SK-N-SH treated with all-trans-retinoic acid at 6 μM for 48 hours (cell line): ENCODE measurements at regions not wholly inside any gene's neighbourhood (a gene's known extent, or its start where the extent isn't known, plus 50 kb on each side); places are given as distances from the start of the nearest gene placed in this dataset.
"Not testable (repeated sequence)": the region's sequence is repeated elsewhere in the genome, so short reads cannot be mapped to it uniquely, and the experiment has no call there.

Source experiments
- ARNTL ChIP-seq: fragments of 450-650 bp; formaldehyde crosslinking; IDR thresholded peaks from 2 replicates; pipeline ENCODE4 v1.5.0; 2020; ENCODE audit warnings: low read depth, mild to moderate bottlenecking, moderate library complexity, borderline replicate concordance
- SNAI2 ChIP-seq: fragments of 250-450 bp; sonication (Bioruptor Pico); IDR thresholded peaks from 2 replicates; pipeline ENCODE4 v1.5.0; 2020; ENCODE audit warnings: mild to moderate bottlenecking, moderate library complexity
- TF ChIP-seq, protein P1 (sequence below): fragments of 250-450 bp; sonication (Bioruptor Pico); IDR thresholded peaks from 2 replicates; pipeline ENCODE4 v1.8.0; 2020; ENCODE audit warnings: mild to moderate bottlenecking, moderate library complexity, borderline replicate concordance

GRCh38 chr14:19131553-19131952 is 164.3 kb downstream of the POTEM start:
- TF ChIP-seq ARNTL, SNAI2 (CRISPR knock-in tag): not testable (repeated sequence)
- TF ChIP-seq, protein P1, sequence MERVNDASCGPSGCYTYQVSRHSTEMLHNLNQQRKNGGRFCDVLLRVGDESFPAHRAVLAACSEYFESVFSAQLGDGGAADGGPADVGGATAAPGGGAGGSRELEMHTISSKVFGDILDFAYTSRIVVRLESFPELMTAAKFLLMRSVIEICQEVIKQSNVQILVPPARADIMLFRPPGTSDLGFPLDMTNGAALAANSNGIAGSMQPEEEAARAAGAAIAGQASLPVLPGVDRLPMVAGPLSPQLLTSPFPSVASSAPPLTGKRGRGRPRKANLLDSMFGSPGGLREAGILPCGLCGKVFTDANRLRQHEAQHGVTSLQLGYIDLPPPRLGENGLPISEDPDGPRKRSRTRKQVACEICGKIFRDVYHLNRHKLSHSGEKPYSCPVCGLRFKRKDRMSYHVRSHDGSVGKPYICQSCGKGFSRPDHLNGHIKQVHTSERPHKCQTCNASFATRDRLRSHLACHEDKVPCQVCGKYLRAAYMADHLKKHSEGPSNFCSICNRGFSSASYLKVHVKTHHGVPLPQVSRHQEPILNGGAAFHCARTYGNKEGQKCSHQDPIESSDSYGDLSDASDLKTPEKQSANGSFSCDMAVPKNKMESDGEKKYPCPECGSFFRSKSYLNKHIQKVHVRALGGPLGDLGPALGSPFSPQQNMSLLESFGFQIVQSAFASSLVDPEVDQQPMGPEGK (CRISPR knock-in tag): not testable (repeated sequence)
